CD4-positive, alpha-beta T cell treated with Interleukin-4 for 4 hours (primary cell): ENCODE measurements at regions not wholly inside any gene's neighbourhood (a gene's known extent, or its start where the extent isn't known, plus 50 kb on each side); places are given as distances from the start of the nearest gene placed in this dataset.

Experiments
- DNase-seq: peaks from one replicate; pipeline ENCODE4 v3.0.0-alpha.2; 2020

GRCh38 chr18:72342933-72343332, 201.2 kb downstream of the CBLN2 start:
- DNase-seq = no peak

DNA sequence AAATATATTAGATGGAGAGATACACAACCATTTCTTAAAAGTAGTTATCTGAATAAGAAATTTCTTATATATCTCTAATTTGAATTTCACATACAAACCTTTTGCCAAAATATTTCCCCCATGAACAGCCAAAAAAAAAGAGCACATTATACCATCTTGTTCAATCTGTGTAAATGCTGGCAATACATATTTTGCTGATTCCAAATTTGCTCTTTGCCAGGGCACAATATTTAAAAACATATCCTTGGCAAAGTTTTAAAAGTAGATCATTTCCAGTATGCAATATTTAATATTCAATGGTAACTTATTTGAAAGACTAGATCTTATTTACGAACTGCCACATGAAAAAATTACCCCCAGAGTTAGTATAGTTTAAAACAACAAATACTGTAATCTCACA, 204.2 kb downstream of the CBLN2 start:
- DNase-seq = no peak

DNA sequence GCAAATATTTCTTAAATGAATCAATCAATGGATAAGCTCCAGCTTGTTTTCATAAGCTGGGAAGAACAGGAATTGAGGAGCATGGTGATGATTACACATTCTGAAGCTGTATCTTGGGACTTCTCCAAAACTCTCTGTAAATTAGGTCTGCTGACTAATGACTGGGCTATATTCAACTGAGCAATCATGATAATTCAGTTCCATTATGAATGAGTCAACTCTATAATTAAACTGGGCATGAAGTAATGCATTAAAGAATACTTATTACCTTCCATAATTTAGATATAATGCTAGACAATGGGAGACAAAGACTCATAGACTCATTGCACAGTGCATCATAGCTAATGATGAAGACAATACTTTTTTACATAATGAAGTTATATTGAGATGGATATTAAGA, 207.4 kb downstream of the CBLN2 start:
- DNase-seq = no peak

DNA sequence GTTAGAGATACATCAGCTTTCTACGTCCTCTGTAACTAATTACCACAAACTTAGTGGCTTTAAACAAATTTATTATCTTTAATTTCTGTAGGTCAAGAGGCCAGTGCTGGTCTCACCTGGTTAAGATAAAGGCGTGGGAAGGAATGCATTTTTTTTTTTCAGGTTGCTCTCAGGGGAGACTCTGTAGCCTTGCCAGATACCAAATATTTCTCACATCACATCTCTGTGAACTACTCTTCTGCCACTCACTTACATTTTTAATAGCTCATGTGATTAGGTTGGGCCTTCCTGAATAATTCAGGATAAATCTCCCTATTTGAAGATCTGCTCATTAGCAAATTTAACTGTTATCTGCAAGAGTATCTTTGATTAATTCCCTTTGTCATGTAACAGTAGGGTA, 214.6 kb downstream of the CBLN2 start:
- no peak for DNase-seq

- no peak for DNase-seq
Observed at GRCh38 chr18:72325307-72325706, 218.8 kb downstream of the CBLN2 start.

GRCh38 chr18:72324677-72325076, 219.5 kb downstream of the CBLN2 start:
- no peak for DNase-seq

GRCh38 chr18:72316497-72316896, 227.6 kb downstream of the CBLN2 start:
- DNase-seq = no peak

GRCh38 chr18:72283148-72283925, 260.8 kb downstream of the CBLN2 start:
- DNase-seq = no peak

DNA sequence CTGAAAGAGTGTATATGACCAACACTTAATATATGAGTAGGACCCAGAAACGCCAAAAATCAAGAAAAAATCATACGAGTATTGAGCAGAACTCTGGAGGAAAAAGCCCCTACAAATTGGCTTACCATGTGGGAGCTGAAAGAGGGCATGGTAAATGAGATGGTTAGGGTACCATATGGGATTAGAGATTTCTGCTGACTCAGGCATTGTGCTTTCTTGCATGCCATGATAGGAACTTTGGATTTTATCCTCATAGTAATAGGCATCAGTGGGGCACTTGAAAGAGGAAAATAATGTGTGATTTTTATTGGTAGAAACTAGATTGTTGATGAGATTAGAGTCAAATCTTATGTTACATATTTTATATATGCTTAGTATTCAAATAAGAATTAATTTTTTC, 271.1 kb downstream of the CBLN2 start:
- DNase-seq = no peak

DNA sequence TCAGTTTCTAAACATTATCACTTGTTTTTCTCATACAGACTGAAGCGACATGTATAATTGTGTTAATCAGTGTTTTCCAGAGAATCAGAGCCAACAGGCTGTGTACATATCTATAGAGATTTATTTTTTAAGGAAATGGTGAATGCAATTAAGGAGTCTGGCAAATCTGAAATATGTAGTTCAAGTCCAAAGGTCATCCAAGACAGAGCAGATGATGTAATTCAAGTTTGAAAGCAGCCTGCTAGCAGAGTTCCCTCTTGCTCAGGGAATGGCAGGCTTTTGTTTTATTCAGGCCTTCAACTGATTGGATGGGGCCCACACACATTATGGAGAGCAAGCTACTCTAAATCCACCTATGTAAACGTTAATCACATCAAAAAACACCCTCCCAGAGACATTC, 282.6 kb downstream of the CBLN2 start:
- DNase-seq = no peak

GRCh38 chr18:72246076-72246475, 298.1 kb downstream of the CBLN2 start:
- no peak for DNase-seq

DNA sequence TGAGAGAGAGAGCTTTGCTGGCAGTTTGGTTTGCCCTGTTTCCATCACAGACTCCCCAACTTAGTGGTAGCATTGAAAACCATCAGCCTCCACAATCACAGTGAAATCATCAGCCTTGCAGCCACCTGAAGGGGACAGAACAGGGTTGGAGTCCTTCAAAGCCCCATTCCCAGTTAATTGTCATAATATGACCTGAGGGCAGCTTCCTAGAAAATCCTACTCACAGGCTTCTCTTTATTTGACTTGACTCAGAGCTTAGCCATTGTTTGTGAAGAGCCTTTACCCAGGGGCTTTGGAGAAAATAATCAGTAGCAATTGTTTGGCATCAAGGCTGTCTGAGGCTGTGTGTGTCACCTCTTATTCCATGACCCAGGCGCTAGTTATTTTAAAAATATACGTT, 308.7 kb downstream of the CBLN2 start:
- DNase-seq = no peak

DNA sequence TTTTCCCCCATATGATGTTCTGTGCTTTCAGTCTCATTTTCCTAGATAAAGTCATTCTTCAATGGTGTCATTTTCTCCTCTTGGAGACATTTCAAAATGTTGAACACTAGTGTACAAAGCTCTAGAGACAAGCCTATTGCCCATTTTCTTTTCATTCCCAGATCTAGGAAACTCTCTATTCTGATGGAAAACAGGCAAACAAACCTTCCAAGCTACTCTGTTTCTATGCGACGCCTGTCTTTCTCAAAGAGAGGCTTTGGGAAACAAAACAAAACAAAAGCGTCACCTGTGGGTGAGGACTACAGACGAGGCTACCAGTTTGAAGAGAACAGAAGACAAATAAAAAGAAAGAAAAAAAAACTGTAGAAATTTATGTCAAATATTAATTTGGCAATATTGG, 311.0 kb downstream of the CBLN2 start:
- DNase-seq = no peak

- DNase-seq = no peak
Observed at GRCh38 chr18:72232644-72233043, 311.5 kb downstream of the CBLN2 start.

GRCh38 chr18:72225958-72226357, 318.2 kb downstream of the CBLN2 start:
- DNase-seq = no peak

DNA sequence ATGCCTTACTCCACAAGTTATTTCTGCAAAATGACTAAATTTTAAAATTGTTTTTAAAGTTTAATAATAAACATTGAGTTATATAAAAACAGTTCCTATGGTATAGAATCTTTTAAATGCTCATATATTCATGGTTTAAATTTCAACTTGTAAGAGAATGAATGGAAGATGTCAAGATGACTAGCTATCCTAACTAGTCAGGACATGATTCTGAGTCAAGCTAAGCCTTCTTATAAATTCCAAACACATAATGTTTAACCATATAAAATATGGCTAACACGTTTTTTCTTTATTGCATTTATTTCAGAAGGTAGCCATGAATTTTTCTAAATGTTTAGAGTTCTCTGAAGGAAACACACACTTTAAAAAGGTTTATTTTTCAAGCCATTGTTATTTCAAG, 320.4 kb downstream of the CBLN2 start:
- DNase-seq = no peak

GRCh38 chr18:72208920-72209676, 335.0 kb downstream of the CBLN2 start:
- DNase-seq = no peak

DNA sequence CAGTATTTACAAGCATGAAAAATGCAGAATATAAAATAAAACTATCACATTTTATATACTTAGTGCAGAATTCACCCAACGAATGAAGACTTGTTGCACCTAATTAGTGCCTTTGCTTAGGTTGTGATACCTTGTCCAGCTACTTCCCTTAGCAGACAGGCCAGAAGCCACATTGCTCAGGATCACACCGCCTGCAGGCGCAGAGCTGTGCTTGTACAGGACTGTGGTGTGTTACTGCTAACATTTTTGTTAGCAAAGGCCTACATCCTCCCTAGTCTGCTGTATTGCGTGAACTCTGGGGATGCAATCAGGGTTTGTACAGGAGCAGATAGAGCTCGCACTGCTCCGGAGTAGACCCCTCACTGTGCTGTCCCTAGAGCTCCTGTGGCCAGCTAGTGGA, 336.9 kb downstream of the CBLN2 start:
- DNase-seq = no peak

GRCh38 chr18:72206814-72207213, 337.3 kb downstream of the CBLN2 start:
- no peak for DNase-seq

- DNase-seq = no peak
Observed at GRCh38 chr18:72201032-72201431, 343.1 kb downstream of the CBLN2 start.

- no peak for DNase-seq
Observed at GRCh38 chr18:72197591-72197990, 346.6 kb downstream of the CBLN2 start.

GRCh38 chr18:72194072-72194471, 350.1 kb downstream of the CBLN2 start:
- DNase-seq = no peak

DNA sequence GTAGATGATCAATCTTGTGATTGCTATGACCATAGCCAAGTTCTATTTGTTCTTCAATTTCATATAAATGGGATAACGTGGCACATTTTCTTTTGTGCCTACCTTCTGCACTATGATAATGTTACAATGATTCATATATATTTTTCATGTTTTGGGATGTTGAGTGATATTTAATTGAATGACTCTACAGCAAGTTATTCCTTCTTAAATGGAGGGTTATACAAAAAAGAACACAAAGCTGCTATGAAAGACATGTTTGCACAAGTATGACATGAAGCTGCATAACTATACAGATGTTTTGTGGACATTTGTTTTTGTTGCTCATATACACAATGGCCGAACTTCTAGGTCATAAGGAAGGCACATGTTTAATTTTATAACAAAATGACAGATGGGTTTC, 356.2 kb downstream of the CBLN2 start:
- DNase-seq = no peak

- no peak for DNase-seq
Observed at GRCh38 chr18:72181241-72181764, 362.8 kb downstream of the CBLN2 start.
